Lower leg skin (tissue), 3 donors: ENCODE measurements at regions not wholly inside any gene's neighbourhood (a gene's known extent, or its start where the extent isn't known, plus 50 kb on each side); places are given as distances from the start of the nearest gene placed in this dataset.

Source experiments
- CTCF ChIP-seq, 3 donors: fragments of 450-650 bp; IDR thresholded peaks; one replicate each; pipeline ENCODE4 v1.5.1; 2016; ENCODE audit warnings: antibody characterized with exemption in 3 of 3, mild to moderate bottlenecking in 3 of 3, moderate library complexity in 2 of 3
- POLR2A ChIP-seq, 2 donors: fragments of 450-650 bp; IDR thresholded peaks; one replicate each; pipeline ENCODE4 v1.6.1; 2016 to 2017; ENCODE audit warnings: antibody characterized with exemption in 2 of 2, mild to moderate bottlenecking in 1 of 2, moderate library complexity in 1 of 2

GRCh38 chr22:49004484-49005399 is 822.9 kb downstream of the BRD1 start:
- no peak for TF ChIP-seq CTCF (IDR thresholded peaks at IDR 0.05)
- no peak for TF ChIP-seq POLR2A (IDR thresholded peaks at IDR 0.05)
